ENCODE measurements at regions not wholly inside any gene's neighbourhood (a gene's known extent, or its start where the extent isn't known, plus 50 kb on each side); places are given as distances from the start of the nearest gene placed in this dataset.

GRCh38 chr2:106032676-106033075 is 161.4 kb downstream of the UXS1 start:
- TF ChIP-seq CTCF (IDR thresholded peaks at IDR 0.05; ENCODE audit: low read length) (no peak), EZH2 (optimal IDR thresholded peaks at IDR 0.05; ENCODE audit: low read depth, low read length) (no peak)

Data from MM.1S (cell line).